Effector CD4-positive, alpha-beta T cell (primary cell): ENCODE measurements at regions not wholly inside any gene's neighbourhood (a gene's known extent, or its start where the extent isn't known, plus 50 kb on each side); places are given as distances from the start of the nearest gene placed in this dataset.

Experiments used
- DNase-seq: peaks from one replicate; pipeline ENCODE4 v3.0.0-alpha.2; 2020

- no peak for DNase-seq
Observed at GRCh38 chr10:36621346-36621745, 504.1 kb upstream of the ANKRD30A start.

GRCh38 chr10:36612436-36612835 lies 513.0 kb upstream of the ANKRD30A start:
- DNase-seq: no peak

- DNase-seq: no peak
Observed at GRCh38 chr10:36608866-36609265, 516.5 kb upstream of the ANKRD30A start.

- no peak for DNase-seq
Observed at GRCh38 chr10:36608251-36608650, 517.1 kb upstream of the ANKRD30A start.

GRCh38 chr10:36606234-36606839 lies 519.1 kb upstream of the ANKRD30A start:
- no peak for DNase-seq

- DNase-seq: no peak
Observed at GRCh38 chr10:36604316-36604715, 521.1 kb upstream of the ANKRD30A start.

- no peak for DNase-seq
Observed at GRCh38 chr10:36603688-36604087, 521.7 kb upstream of the ANKRD30A start.

- DNase-seq: no peak
Observed at GRCh38 chr10:36602374-36602773, 523.0 kb upstream of the ANKRD30A start.

- no peak for DNase-seq
Observed at GRCh38 chr10:36597756-36598320, 527.6 kb upstream of the ANKRD30A start.

GRCh38 chr10:36592964-36593363 lies 532.4 kb upstream of the ANKRD30A start:
- no peak for DNase-seq

- DNase-seq: no peak
Observed at GRCh38 chr10:36591436-36591835, 534.0 kb upstream of the ANKRD30A start.

GRCh38 chr10:36583690-36584089 lies 541.7 kb upstream of the ANKRD30A start:
- DNase-seq: no peak

GRCh38 chr10:36581237-36581636 lies 544.2 kb upstream of the ANKRD30A start:
- DNase-seq: no peak

- no peak for DNase-seq
Observed at GRCh38 chr10:36578306-36578705, 547.1 kb upstream of the ANKRD30A start.

- DNase-seq: no peak
Observed at GRCh38 chr10:36577126-36577525, 548.3 kb upstream of the ANKRD30A start.

- DNase-seq: no peak
Observed at GRCh38 chr10:36574207-36574606, 551.2 kb upstream of the ANKRD30A start.

- no peak for DNase-seq
Observed at GRCh38 chr10:36573246-36573645, 552.2 kb upstream of the ANKRD30A start.

GRCh38 chr10:36564433-36564832 lies 561.0 kb upstream of the ANKRD30A start:
- DNase-seq: no peak

GRCh38 chr10:36559412-36560400 lies 565.7 kb upstream of the ANKRD30A start:
- no peak for DNase-seq

- DNase-seq: no peak
Observed at GRCh38 chr10:36556468-36556867, 568.9 kb upstream of the ANKRD30A start.

- DNase-seq: no peak
Observed at GRCh38 chr10:36555036-36555435, 570.4 kb upstream of the ANKRD30A start.

- DNase-seq: no peak
Observed at GRCh38 chr10:36547965-36548364, 577.4 kb upstream of the ANKRD30A start.

GRCh38 chr10:36542493-36542892 lies 582.9 kb upstream of the ANKRD30A start:
- no peak for DNase-seq

GRCh38 chr10:36540611-36541010 lies 584.8 kb upstream of the ANKRD30A start:
- DNase-seq: no peak
